Ovary (tissue), 3 donors: ENCODE measurements at regions not wholly inside any gene's neighbourhood (a gene's known extent, or its start where the extent isn't known, plus 50 kb on each side); places are given as distances from the start of the nearest gene placed in this dataset.

ENCODE experiments used
- EP300 ChIP-seq: sonication (generic); formaldehyde crosslinking; IDR thresholded peaks from one replicate; pipeline ENCODE4 v1.6.1; 2017; ENCODE audit warnings: antibody characterized with exemption
- TF ChIP-seq, protein P1 (sequence below), 3 donors: fragments of 450-650 bp in 2 of 3; fragments of 200-600 bp in 1 of 3; IDR thresholded peaks; one replicate each; pipeline versions ENCODE4 v1.5.1 to v1.8.0; 2016 to 2022; ENCODE audit warnings: antibody characterized with exemption in 3 of 3, mild to moderate bottlenecking in 1 of 3
- donor health status: DM: no; HTN: no; CAD: no.

DNA sequence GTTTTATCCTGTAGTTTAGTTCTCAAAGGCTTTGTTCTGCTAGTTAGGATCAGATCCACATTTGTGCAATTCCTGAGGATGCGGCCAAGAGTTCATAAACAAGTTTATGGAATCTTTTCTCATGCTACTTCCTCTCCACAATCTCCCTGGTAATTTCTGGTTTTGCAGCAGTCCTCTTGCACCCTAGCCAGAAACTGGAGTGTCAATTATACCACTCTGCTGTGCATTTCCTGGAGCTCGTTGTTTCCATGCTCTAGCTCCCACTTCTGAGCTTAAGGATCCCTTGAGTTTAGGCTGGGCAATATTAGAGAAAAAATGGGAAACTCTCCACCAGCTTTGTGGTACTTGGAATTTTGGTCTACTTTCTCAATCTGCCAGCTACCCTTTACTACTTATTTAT is 474.7 kb downstream of the DIRAS2 start:
- TF ChIP-seq EP300: no peak
- TF ChIP-seq, protein P1, sequence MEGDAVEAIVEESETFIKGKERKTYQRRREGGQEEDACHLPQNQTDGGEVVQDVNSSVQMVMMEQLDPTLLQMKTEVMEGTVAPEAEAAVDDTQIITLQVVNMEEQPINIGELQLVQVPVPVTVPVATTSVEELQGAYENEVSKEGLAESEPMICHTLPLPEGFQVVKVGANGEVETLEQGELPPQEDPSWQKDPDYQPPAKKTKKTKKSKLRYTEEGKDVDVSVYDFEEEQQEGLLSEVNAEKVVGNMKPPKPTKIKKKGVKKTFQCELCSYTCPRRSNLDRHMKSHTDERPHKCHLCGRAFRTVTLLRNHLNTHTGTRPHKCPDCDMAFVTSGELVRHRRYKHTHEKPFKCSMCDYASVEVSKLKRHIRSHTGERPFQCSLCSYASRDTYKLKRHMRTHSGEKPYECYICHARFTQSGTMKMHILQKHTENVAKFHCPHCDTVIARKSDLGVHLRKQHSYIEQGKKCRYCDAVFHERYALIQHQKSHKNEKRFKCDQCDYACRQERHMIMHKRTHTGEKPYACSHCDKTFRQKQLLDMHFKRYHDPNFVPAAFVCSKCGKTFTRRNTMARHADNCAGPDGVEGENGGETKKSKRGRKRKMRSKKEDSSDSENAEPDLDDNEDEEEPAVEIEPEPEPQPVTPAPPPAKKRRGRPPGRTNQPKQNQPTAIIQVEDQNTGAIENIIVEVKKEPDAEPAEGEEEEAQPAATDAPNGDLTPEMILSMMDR (IDR thresholded peaks at IDR 0.05): no peak
